Breast epithelium (tissue), 4 donors: ENCODE measurements at regions not wholly inside any gene's neighbourhood (a gene's known extent, or its start where the extent isn't known, plus 50 kb on each side); places are given as distances from the start of the nearest gene placed in this dataset.

Experiments
- DNase-seq, 2 donors: peaks; one replicate each; pipeline ENCODE4 v3.0.0-alpha.2; 2019; ENCODE audit warnings: low spot score in 2 of 2
- H3K27ac ChIP-seq, 2 donors: fragments of 200-600 bp; sonication (generic) in 1 of 2; one replicate each; pipeline ENCODE4 v1.5.1; 2016 to 2019; ENCODE audit warnings: mild to moderate bottlenecking in 1 of 2
- H3K27me3 ChIP-seq, 2 donors: fragments of 200-600 bp; sonication (generic) in 1 of 2; one replicate each; pipeline versions ENCODE4 v1.5.1 to v1.6.0; 2017 to 2019; ENCODE audit warnings: control low read depth in 1 of 2, mild to moderate bottlenecking in 1 of 2
- H3K36me3 ChIP-seq: fragments of 200-600 bp; one replicate; pipeline ENCODE4 v1.5.1; 2019
- H3K4me1 ChIP-seq, 2 donors: fragments of 200-600 bp; sonication (generic); one replicate each; pipeline ENCODE4 v1.5.1; 2016 to 2019; ENCODE audit warnings: control low read depth in 1 of 2
- H3K4me3 ChIP-seq, 3 donors: fragments of 200-600 bp; sonication (generic); 1 replicate in 2 of 3; 2 replicates in 1 of 3; pipeline ENCODE4 v1.5.1; 2016 to 2019; ENCODE audit warnings: mild to moderate bottlenecking in 3 of 3, moderate library complexity in 2 of 3
- H3K9me3 ChIP-seq, 2 donors: fragments of 200-600 bp; sonication (generic) in 1 of 2; one replicate each; pipeline ENCODE4 v1.5.1; 2016 to 2019; ENCODE audit warnings: control low read depth in 1 of 2
- CTCF ChIP-seq, 3 donors: fragments of 450-650 bp; IDR thresholded peaks; one replicate each; pipeline ENCODE4 v1.5.1; 2016 to 2017; ENCODE audit warnings: antibody characterized with exemption in 3 of 3, mild to moderate bottlenecking in 3 of 3, moderate library complexity in 3 of 3
- POLR2A ChIP-seq: fragments of 450-650 bp; IDR thresholded peaks from one replicate; pipeline ENCODE4 v1.6.1; 2016; ENCODE audit warnings: antibody characterized with exemption, mild to moderate bottlenecking, moderate library complexity
- POLR2AphosphoS5 ChIP-seq, 3 donors: sonication (generic); formaldehyde crosslinking; IDR thresholded peaks; one replicate each; pipeline ENCODE4 v1.6.1; 2017; ENCODE audit warnings: antibody characterized with exemption in 3 of 3
- intact Hi-C: fragments of 100-400 bp; cut with DNase I; formaldehyde crosslinking; loops from one replicate; pipeline ENCODE4 v1.15.1; 2023; ENCODE audit warnings: low total_unique reads

DNA sequence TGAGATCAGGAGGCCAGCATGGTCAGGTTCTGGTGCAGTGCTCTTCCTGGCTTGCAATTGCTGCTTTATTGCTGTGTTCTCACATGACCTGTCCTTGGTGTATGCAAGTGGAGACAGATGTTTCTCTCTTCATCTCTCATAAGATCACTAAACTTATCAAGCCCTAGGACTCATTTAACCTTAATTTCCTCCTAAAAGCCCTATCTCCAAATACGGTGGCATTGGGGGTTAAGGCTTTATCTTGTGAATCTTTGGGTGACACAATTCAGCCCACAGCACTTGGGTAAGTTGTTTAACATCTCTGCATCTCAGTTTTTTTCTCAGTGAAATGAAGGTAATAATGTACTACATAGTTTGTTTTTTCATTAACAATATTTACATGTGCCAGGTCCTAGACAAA, 152.4 kb downstream of the RWDD3 start:
- Histone ChIP-seq H3K4me3 (no peak overlapping the region), H3K27me3 (no peaks in the 10 kb centered on the region), H3K4me1 (no peaks in the 10 kb centered on the region), H3K27ac (no peak overlapping the region), H3K9me3 (no peaks in the 10 kb centered on the region), H3K36me3 (no peaks in the 10 kb centered on the region)
- no peak for DNase-seq
- intact Hi-C loops: no loop called here
- no peak for TF ChIP-seq POLR2A
- no peak for TF ChIP-seq CTCF (IDR thresholded peaks at IDR 0.05)
- no peak for TF ChIP-seq POLR2AphosphoS5 (IDR thresholded peaks at IDR 0.05)

- H3K9me3 ChIP-seq: no peaks in the 10 kb centered on the region
- H3K4me1 ChIP-seq: no peaks in the 10 kb centered on the region
- H3K36me3 ChIP-seq: no peaks in the 10 kb centered on the region
- DNase-seq: no peak
- H3K27ac ChIP-seq: no peak overlapping the region
- no peaks in the 10 kb centered on the region for H3K27me3 ChIP-seq
- TF ChIP-seq POLR2AphosphoS5 (IDR thresholded peaks at IDR 0.05) (no peak), POLR2A (no peak)
- H3K4me3 ChIP-seq: no peak overlapping the region
- intact Hi-C loops: no loop called here
Observed at GRCh38 chr1:95386915-95387314, 152.9 kb downstream of the RWDD3 start.

- Histone ChIP-seq H3K4me1 (no peaks in the 10 kb centered on the region), H3K36me3 (no peaks in the 10 kb centered on the region), H3K27me3 (no peaks in the 10 kb centered on the region), H3K9me3 (no peaks in the 10 kb centered on the region), H3K4me3 (no peak overlapping the region), H3K27ac (no peak overlapping the region)
- no peak for DNase-seq
- intact Hi-C loops: no loop called here
- TF ChIP-seq CTCF (IDR thresholded peaks at IDR 0.05) (no peak), POLR2A (no peak), POLR2AphosphoS5 (IDR thresholded peaks at IDR 0.05) (no peak)
Observed at GRCh38 chr1:95388031-95388430, 154.0 kb downstream of the RWDD3 start.

DNA sequence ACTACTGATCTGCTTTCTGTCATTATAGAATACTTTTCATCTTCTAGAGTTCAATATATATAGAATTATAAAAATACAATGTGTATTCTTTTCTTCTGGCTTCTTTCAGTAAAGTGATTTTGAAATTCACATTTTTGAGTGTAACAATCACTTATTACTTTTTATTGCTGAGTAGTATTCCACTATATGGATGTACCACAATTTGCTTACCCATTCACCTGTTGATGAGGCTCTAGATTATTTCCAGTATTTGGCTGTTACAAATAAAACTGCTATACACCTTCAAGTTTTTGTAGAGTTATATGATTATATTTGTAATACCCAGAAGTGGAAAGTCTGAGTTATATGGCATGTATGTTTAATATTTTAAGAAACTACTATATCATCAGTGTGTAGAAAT, 159.4 kb downstream of the RWDD3 start:
- TF ChIP-seq CTCF (IDR thresholded peaks at IDR 0.05) (no peak), POLR2AphosphoS5 (IDR thresholded peaks at IDR 0.05) (no peak), POLR2A (no peak)

DNA sequence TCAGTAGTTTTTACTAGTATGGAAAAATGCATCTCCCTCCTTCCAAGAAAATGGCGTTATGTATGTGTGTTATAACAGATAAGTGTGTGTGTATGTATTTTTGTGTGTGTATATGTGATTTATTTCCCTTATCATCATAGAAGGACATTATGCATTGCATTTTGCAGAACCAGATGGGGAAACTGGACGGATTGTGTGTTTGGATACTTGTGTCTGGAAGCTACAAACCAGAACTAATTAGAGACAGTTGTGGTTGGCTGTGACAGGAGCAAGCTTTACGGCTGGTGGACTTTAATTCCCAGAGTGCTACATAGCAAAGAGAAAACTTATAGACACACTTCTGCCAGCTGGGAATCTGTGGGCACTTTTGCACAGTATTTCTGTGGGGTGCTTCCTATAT, 162.5 kb downstream of the RWDD3 start:
- Histone ChIP-seq H3K36me3 (no peaks in the 10 kb centered on the region), H3K9me3 (no peaks in the 10 kb centered on the region)
- no peak for TF ChIP-seq POLR2AphosphoS5 (IDR thresholded peaks at IDR 0.05)
- no peak for TF ChIP-seq CTCF (IDR thresholded peaks at IDR 0.05)
- TF ChIP-seq POLR2A: no peak

More for the DNA sequence above, 159.4 kb downstream of the RWDD3 start:
- Histone ChIP-seq H3K4me1 (no peaks in the 10 kb centered on the region), H3K9me3 (no peaks in the 10 kb centered on the region), H3K27ac (no peak overlapping the region), H3K4me3 (no peak overlapping the region), H3K27me3 (no peaks in the 10 kb centered on the region), H3K36me3 (no peaks in the 10 kb centered on the region)
- intact Hi-C loops: no loop called here
- DNase-seq: no peak

DNA sequence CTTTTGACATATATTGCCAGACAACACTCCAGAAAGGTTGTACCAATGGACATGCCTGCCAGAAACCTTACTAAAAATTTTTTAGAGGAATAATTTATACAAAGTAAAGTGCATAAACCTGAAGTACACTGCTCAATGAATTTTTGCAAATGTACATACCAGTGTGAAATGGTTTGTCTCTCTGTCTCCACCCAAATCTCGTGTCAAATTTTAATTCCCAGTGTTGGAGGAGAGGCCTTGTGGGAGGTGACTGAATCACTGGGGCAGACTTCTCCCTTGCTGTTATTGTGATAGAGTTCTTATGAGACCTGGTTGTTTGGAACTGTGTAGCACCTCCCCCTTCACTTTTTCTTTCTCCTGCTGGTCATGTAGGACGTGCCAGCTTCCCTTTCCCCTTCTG, 168.8 kb downstream of the RWDD3 start:
- intact Hi-C loops: loop anchor here (10.0 kb wide), 1 partner anchor 1842 kb away; no protein-coding TSS in a partner anchor
- Histone ChIP-seq H3K27me3 (no peaks in the 10 kb centered on the region), H3K27ac (no peak overlapping the region), H3K36me3 (no peaks in the 10 kb centered on the region), H3K4me3 (no peak overlapping the region), H3K9me3 (peaks cover 4 to 6% of the 10 kb centered on the region in 2 donors), H3K4me1 (no peaks in the 10 kb centered on the region)
- DNase-seq: no peak
- no peak for TF ChIP-seq POLR2A
- no peak for TF ChIP-seq POLR2AphosphoS5 (IDR thresholded peaks at IDR 0.05)
- TF ChIP-seq CTCF (IDR thresholded peaks at IDR 0.05): no peak

More for the DNA sequence above, 162.5 kb downstream of the RWDD3 start:
- no peak for DNase-seq
- H3K27ac ChIP-seq: no peak overlapping the region
- intact Hi-C loops: no loop called here
- no peaks in the 10 kb centered on the region for H3K27me3 ChIP-seq
- H3K4me3 ChIP-seq: no peak overlapping the region
- no peaks in the 10 kb centered on the region for H3K4me1 ChIP-seq
